GM21390 (cell line): ENCODE measurements at regions not wholly inside any gene's neighbourhood (a gene's known extent, or its start where the extent isn't known, plus 50 kb on each side); places are given as distances from the start of the nearest gene placed in this dataset.

Experiments
- ATAC-seq: cut with Tn5 transposase; IDR thresholded peaks from one replicate; pipeline ENCODE4 v1.9.1; 2021; ENCODE audit not compliant: unreplicated experiment

- no peak for ATAC-seq
Measured at GRCh38 chr4:14583752-14584151, 418.5 kb upstream of the CPEB2 start.

GRCh38 chr4:14592950-14593349, 409.3 kb upstream of the CPEB2 start:
- no peak for ATAC-seq

DNA sequence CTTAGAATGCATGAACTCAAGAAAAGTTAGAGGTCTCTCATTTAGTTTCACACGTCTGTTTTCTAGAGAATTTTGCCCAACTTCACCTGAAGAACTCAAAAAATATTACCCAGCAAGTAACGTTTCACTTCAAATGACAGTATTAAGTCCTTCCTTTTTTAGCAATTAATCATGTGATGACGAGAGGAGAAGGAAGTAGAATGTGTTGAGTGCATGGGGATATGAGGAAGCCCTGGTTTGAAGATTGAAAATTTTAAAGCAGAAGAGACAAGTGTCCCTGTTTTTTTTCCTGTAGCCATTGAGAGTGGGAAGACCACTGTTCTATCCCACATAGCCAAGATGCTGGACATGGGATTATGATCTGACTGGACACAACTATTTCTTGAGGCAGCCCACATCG, 406.3 kb upstream of the CPEB2 start:
- ATAC-seq = no peak

DNA sequence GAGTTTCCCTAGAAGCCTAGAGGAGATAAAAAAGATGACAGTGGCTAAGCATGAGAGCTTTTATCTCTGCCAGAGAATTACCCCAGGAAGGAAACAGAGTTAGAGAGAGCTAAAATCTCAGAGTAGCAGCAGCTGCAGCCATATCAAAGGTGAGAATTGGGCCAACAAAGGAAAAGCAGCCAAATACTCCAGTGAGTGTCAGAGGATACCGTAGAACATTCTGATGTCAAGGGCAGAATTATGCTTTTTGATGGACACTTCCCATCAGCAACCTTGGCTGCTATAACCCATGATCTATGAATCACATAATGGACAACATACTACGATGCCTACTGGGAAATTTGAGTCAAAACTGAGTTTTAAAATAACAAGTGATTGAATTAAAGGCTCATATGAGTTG, 405.8 kb upstream of the CPEB2 start:
- ATAC-seq = no peak

GRCh38 chr4:14596904-14597303, 405.4 kb upstream of the CPEB2 start:
- ATAC-seq = no peak

- ATAC-seq = no peak
Measured at GRCh38 chr4:14602206-14602605, 400.1 kb upstream of the CPEB2 start.

GRCh38 chr4:14607001-14607400, 395.3 kb upstream of the CPEB2 start:
- no peak for ATAC-seq

GRCh38 chr4:14607578-14607977, 394.7 kb upstream of the CPEB2 start:
- no peak for ATAC-seq

DNA sequence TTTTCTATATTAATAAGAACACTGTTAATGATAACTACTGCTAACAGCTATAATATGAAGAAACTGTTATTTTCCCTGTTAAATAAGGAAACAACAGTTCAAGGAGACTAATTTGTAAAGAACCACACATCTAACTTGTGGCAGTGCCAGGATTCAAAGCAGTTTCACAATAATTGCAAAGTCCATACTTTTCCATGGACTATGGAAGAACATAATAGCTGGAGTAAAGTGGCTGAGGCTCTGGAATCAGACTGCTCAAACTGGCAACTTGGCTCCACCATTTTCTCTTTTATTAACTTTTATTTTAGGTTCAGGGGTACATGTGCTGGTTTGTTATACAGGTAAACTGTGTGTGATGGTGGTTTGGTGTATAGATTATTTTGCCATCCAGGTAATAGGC, 393.7 kb upstream of the CPEB2 start:
- no peak for ATAC-seq

- ATAC-seq = no peak
Measured at GRCh38 chr4:14614840-14615239, 387.4 kb upstream of the CPEB2 start.

DNA sequence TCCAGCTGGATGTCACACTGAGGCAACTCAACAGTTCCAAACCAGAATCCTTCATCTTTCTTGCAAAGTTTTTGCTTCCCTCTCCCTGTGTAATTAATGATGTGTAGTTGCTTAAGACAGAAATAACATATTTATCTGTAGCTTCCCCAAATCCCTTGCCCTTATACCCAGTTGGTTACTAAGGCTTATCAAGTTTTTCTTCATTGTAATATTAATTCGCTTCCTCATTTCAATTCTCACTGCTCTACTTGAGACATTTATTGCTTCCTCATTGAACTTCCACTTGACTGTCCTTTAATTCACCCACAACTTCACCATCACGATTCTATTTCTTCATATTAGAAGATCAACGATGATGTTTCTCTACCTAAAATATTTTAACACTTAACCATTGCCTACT, 386.6 kb upstream of the CPEB2 start:
- no peak for ATAC-seq

- ATAC-seq = no peak
Measured at GRCh38 chr4:14620567-14621141, 381.6 kb upstream of the CPEB2 start.

DNA sequence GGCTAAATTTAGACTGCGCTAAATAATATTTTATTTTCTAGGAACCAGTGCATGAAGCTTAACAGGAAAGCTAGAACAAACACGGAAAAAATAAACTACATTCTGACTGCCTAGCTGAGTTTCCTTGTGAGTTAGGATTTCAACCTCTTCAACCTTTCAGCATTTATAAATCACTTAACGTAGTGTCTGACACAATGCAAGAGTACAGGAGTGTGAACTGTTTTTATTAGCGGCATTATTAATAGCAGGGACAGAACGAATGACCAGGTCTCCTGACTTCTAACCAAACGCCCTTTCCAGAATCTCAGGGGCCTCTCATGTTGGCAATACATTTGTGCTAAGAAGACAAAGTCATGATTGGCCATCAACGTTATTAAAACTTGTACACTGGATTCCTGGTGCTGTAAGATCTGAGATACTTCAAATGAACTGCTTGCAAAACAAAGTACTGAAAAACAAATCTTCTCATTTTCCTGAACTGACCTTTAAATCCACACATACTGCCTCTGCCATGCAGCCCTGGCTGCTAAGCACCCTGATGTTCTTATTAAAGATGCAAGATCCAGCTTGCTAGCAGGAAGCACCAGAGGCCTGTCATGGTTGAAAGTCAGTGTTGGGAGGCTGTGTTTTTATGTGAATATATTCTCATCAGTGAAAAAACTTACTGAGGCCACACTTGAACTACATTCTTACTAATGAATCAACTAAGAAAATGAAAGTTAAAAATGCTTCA, 380.4 kb upstream of the CPEB2 start:
- ATAC-seq = no peak

DNA sequence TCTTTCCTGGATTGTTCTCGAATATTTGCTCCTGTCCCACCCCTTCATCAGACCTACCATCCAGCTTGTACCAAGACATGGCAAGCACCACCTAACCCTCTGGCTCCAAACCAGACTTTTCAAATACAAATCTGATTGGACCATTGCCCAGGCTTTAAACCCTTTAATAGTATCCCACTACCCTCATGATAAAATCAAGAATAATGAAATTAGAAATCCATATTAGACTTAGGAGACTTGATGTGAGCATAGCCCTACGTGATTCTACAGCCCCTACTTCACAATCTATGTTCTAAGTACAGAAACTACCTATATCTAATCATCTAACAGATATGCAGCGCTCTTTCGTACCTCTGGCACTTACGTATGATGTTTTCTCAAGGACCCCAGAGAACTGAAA, 375.2 kb upstream of the CPEB2 start:
- ATAC-seq = no peak

DNA sequence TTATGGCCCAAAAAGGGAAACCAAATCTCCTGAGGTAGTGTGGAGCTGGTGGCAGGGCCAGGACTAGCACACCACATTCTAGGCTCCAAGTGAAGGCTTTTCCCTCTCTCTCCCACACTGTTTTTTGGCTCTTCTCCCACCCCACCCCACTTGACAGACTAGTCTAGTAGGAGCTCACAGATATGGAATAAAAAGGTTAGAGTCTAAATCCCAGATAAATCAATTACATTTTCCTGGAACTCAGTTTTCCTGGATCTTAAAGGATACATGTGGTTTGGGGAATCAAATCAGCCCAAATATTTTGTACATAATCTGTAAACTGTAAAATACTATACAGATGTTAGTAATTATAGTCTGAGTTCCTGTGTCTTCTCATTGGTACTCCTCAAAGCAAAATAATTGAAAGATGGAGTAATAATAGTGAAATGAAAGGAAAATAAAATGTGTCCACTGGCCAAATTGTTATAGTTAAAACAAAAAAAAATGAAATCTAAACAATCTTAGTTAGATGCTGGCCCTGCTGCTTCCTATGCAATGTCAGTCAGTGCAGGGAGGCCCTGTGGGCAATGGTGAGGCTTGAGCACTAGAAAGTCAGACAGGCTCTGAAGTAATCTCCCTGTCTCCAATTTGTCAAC, 370.4 kb upstream of the CPEB2 start:
- no peak for ATAC-seq

DNA sequence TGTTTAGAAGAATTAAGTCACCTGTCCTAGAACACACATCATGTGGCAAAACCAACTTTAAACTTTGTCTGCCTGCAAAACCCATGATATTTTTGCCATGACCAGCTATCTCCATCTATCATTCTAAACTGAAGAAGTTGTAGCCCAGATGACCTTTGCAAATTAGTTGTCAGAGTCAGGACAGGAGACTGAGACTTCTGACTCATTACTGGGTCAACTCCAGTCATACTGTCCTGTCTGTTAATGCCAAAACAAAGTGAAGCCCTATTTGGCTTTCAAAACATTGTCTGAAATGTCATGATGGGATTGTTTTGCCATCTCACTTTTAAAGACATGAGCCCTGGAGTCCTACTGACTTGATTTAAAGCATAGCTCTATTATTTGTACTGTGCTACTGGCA, 365.7 kb upstream of the CPEB2 start:
- ATAC-seq = no peak

GRCh38 chr4:14640476-14640875, 361.8 kb upstream of the CPEB2 start:
- no peak for ATAC-seq

DNA sequence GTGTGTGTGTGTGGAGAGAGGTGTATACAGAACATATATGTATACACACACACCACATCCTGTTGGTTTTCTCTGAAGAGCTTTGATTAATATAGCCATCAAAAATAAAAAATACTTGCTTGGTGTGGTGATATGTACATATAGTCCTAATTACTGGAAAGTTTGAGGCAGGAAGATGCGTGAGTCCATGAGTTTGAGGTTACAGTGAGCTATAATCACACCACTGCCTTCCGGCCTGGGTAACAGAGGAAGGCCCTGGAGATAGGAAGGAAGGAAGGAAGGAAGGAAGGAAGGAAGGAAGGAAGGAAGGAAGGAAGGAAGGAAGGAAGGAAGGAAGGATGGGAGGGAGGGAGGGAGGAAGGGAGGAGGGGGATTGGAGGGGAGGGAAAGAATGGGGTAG, 360.4 kb upstream of the CPEB2 start:
- no peak for ATAC-seq

DNA sequence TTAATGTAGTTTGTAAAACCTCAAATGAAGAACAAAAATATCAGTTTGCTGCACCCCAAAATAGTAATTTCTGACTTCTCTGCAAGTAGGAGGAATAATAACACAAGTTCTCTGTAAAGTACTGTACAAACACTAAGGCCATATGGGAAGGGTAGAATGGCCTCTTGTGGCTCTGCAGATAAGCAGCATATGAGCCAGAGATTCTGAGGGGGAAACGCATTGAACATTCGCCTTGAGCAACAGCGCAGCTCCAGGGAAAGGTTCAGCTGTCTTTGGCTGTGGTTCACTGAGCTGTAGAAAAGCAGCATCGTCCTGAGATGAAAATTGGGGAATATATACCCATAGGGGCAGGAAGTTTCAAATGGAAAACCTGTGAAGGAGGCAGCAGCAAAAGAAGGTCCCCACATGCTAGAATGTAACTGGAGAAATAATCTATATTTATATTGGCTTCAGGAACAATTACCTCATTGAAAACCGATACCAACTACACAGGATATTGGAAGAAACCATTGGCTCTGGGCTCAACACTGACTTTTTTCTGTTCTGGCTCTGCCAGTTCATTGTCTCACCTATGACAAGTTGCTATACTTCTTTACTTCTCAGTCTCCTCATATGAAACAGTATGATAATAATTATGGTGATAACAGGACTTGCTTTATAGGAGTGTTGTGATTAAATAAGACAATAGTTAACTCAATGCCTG, 357.6 kb upstream of the CPEB2 start:
- ATAC-seq = no peak

DNA sequence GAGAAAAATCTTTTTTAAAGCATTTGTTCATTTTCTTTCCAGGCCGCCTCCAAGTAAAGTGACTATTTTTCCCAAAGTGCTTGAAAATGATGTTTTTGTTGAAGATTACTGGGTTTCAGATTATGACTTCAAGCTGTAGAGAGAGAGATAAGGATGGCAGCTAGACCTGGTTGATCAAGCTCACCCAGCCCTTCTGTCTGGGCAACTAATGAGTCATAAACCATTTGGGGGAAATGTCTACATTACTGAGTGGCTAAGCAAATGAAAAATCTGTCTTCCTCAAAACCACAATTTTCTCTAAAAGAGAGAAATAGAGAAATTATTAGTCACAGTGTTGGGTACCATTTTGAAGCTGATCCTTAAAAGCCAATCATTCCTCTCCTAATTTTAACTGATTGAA, 355.4 kb upstream of the CPEB2 start:
- ATAC-seq = no peak

DNA sequence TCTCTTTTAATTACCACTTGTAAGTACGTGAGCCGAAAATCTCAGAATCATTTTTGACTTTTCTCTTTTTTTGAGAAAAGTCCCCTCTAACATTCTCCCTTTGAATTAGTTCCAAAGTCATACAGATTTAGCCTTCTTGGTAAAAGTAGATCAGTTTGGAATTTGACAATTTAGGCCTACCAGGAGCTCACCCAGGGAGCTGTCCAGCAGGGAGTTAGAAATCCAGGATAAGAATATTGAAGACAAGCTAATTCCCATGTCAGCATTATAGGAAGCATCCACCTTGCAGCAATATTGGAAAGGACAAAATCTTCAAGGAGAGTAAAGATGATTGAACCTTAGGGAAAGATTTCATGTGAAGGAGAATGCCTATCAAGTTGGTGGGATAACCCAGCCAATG, 352.2 kb upstream of the CPEB2 start:
- ATAC-seq = no peak

DNA sequence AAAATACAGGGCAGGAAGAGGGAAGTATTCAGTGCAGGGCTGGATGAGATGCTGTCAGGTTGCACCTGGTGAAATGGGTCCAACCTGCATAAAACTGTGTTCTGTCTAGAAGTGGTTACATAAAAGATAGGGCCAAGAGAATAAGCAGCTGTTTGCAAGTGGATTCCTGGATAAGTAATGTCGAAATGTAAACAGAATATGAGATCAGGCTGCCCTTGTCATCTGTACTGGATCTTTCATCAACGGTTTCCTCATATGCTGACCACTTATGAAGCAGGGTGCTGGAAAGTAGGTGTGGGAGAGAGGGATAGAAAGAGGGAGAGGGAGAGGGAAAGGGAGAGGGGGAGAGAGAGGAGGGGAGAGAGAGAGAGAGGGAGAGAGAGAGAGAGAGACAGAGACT, 349.8 kb upstream of the CPEB2 start:
- no peak for ATAC-seq
